Heart right ventricle (tissue), 16 donors: ENCODE measurements at regions not wholly inside any gene's neighbourhood (a gene's known extent, or its start where the extent isn't known, plus 50 kb on each side); places are given as distances from the start of the nearest gene placed in this dataset.

Experiments
- ATAC-seq, 8 donors: fragments of 200-7000 bp; cut with Tn5 transposase; one replicate each; pipeline ENCODE4 v1.9.1; 2020; ENCODE audit warnings: mild to moderate bottlenecking in 8 of 8, moderate library complexity in 8 of 8, moderate number of reproducible peaks in 1 of 8
- DNase-seq, 2 donors: peaks; one replicate each; pipeline ENCODE4 v3.0.0-alpha.2; 2020
- H3K27ac ChIP-seq, 10 donors: fragments of 200-600 bp; sonication (generic) in 2 of 10; one replicate each; pipeline versions ENCODE4 v1.5.0 to v1.8.0; 2020 to 2022; ENCODE audit warnings: mild to moderate bottlenecking in 3 of 10
- H3K27me3 ChIP-seq, 7 donors: fragments of 200-600 bp; one replicate each; pipeline ENCODE4 v1.8.0; 2021 to 2022; ENCODE audit warnings: mild to moderate bottlenecking in 2 of 7
- H3K36me3 ChIP-seq, 9 donors: fragments of 200-600 bp; sonication (generic) in 1 of 9; one replicate each; pipeline versions ENCODE4 v1.5.0 to v1.8.0; 2020 to 2022; ENCODE audit warnings: mild to moderate bottlenecking in 2 of 9
- H3K4me1 ChIP-seq, 9 donors: fragments of 200-600 bp; sonication (generic) in 1 of 9; one replicate each; pipeline versions ENCODE4 v1.5.0 to v1.8.0; 2020 to 2022; ENCODE audit warnings: mild to moderate bottlenecking in 4 of 9
- H3K4me3 ChIP-seq, 10 donors: fragments of 200-600 bp; sonication (generic) in 2 of 10; one replicate each; pipeline versions ENCODE4 v1.5.0 to v1.8.0; 2020 to 2022; ENCODE audit warnings: mild to moderate bottlenecking in 7 of 10, moderate library complexity in 2 of 10
- H3K9me3 ChIP-seq, 11 donors: fragments of 200-600 bp in 10 of 11; sonication (generic) in 2 of 11; one replicate each; pipeline versions ENCODE4 v1.5.0 to v1.8.0; 2013 to 2022; ENCODE audit warnings: mild to moderate bottlenecking in 2 of 11, control low read depth in 1 of 11, moderate library complexity in 1 of 11
- WGBS, 2 donors: extraction: QIAGEN DNeasy Blood & Tissue Kit; methylation state at CpG; one replicate each; pipeline ENCODE4 v1.1.7; 2013; ENCODE audit warnings: inconsistent platforms in 1 of 2; 5-methylcytosine and 5-hydroxymethylcytosine counted together
- intact Hi-C, 10 donors: fragments of 100-400 bp; cut with DNase I; formaldehyde crosslinking; loops; one replicate each; pipeline versions ENCODE4 v1.11.1 to v1.14.2; 2022
- TF ChIP-seq, protein P1 (sequence below), 9 donors: fragments of 200-600 bp; sonication (generic) in 2 of 9; IDR thresholded peaks; one replicate each; pipeline versions ENCODE4 v1.5.0 to v1.8.0; 2021 to 2022; ENCODE audit warnings: antibody characterized with exemption in 9 of 9, mild to moderate bottlenecking in 5 of 9, moderate library complexity in 1 of 9
- donor health status: Arrhythmogenic right ventricular cardiomyopathy.
- donor health status: ischemic (EF 13 %, LVEDD 7.1; RV severe dilation, severe dysfunction).
- donor health status: healthy with polysubstance abuse.
- donor health status: DM: no; HTN: yes; CAD: no.
- donor health status: DM: no; HTN: no; CAD: no.
- donor health status: ischemic (EF 25% LVEDD 6.9; RV normal size, moderate dysfunction).
- donor health status: ischemic (EF 25% LVEDD 5.7; RV mildly dilated, moderate dysfunction).
- donor health status: healthy.
- donor health status: DM: yes; HTN: yes; CAD: no.
- donor health status: Ischemic cardiomyopathy.
- donor health status: ischemic (EF 35%, LVEDD 5.7; RV mildly dilated, moderate dysfunction).
- donor health status: nonischemic (EF 11% LVEDD 7.7; RV severe dilation, severe dysfunction).
- donor health status: DM: yes; HTN: yes; CAD: no.
- donor health status: PGD.
- donor health status: ischemic (EF 29% LVEDD 5.4; RV normal size, mild dysfunction).
- donor health status: nonischemic (EF 23%, LVEDD 6.1; RV moderate dilation, normal function).

GRCh38 chr14:86802726-86803125 is 1190.3 kb downstream of the GALC start:
- intact Hi-C loops: no loop called here
- DNase-seq (no peak), ATAC-seq (no peak)
- Histone ChIP-seq H3K27me3 (no peaks in the 10 kb centered on the region), H3K4me3 (no peak overlapping the region), H3K9me3 (no peaks in the 10 kb centered on the region), H3K36me3 (no peaks in the 10 kb centered on the region), H3K27ac (no peak overlapping the region), H3K4me1 (peaks cover 0 to 11% (median 0%) of the 10 kb centered on the region in 9 donors)
- TF ChIP-seq, protein P1, sequence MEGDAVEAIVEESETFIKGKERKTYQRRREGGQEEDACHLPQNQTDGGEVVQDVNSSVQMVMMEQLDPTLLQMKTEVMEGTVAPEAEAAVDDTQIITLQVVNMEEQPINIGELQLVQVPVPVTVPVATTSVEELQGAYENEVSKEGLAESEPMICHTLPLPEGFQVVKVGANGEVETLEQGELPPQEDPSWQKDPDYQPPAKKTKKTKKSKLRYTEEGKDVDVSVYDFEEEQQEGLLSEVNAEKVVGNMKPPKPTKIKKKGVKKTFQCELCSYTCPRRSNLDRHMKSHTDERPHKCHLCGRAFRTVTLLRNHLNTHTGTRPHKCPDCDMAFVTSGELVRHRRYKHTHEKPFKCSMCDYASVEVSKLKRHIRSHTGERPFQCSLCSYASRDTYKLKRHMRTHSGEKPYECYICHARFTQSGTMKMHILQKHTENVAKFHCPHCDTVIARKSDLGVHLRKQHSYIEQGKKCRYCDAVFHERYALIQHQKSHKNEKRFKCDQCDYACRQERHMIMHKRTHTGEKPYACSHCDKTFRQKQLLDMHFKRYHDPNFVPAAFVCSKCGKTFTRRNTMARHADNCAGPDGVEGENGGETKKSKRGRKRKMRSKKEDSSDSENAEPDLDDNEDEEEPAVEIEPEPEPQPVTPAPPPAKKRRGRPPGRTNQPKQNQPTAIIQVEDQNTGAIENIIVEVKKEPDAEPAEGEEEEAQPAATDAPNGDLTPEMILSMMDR (IDR thresholded peaks at IDR 0.05): no peak
- 60 to 66% methylated on average over 2 of the region's 2 CpGs for WGBS, 2 donors

DNA sequence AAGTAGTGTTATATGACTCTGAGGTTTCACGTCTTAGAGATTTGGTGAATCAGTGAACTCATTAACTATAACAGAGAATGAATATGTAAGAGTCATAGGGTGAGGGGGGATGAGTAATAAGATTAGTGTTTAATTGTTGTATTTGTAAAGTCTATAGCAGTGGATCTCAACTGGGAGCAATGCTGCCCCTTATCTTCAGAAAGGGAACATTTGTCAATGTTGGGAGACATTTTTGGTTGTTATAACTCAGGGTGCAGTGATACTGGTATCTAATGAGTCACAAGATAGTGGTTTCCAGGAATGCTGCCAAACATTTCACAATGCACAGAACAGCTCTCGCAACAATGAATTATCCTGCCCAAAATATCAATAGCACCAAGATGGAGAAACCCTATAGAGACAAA is 1193.7 kb downstream of the GALC start:
- TF ChIP-seq, protein P1 (IDR thresholded peaks at IDR 0.05): no peak
- Histone ChIP-seq H3K36me3 (no peaks in the 10 kb centered on the region), H3K27ac (no peak overlapping the region), H3K4me3 (no peak overlapping the region), H3K4me1 (peaks cover 0 to 11% (median 0%) of the 10 kb centered on the region in 9 donors), H3K27me3 (no peaks in the 10 kb centered on the region), H3K9me3 (no peaks in the 10 kb centered on the region)
- ATAC-seq (peak in 2 of 8 donors; percentile 27 to 42), DNase-seq (no peak)
- 18 to 35% methylated on average over 2 of the region's 2 CpGs for WGBS, 2 donors
- intact Hi-C loops: no loop called here

- DNase-seq: no peak
Observed at GRCh38 chr14:86798330-86798729, 1194.7 kb downstream of the GALC start.

GRCh38 chr14:86797075-86797351 is 1196.0 kb downstream of the GALC start:
- H3K9me3 ChIP-seq: no peaks in the 10 kb centered on the region
- WGBS, 2 donors: 91 to 93% methylated on average over 2 of the region's 2 CpGs
- intact Hi-C loops: no loop called here
- no peaks in the 10 kb centered on the region for H3K27me3 ChIP-seq
- peaks cover 0 to 11% (median 0%) of the 10 kb centered on the region in 9 donors for H3K4me1 ChIP-seq
- no peaks in the 10 kb centered on the region for H3K36me3 ChIP-seq
- H3K4me3 ChIP-seq: no peak overlapping the region
- no peak for ATAC-seq
- no peak for DNase-seq
- no peak overlapping the region for H3K27ac ChIP-seq
- TF ChIP-seq, protein P1 (IDR thresholded peaks at IDR 0.05): no peak

More at GRCh38 chr14:86798330-86798729, 1194.7 kb downstream of the GALC start:
- no peaks in the 10 kb centered on the region for H3K9me3 ChIP-seq
- ATAC-seq: no peak
- no peaks in the 10 kb centered on the region for H3K36me3 ChIP-seq
- intact Hi-C loops: no loop called here
- no peak overlapping the region for H3K4me3 ChIP-seq
- H3K27ac ChIP-seq: no peak overlapping the region
- H3K4me1 ChIP-seq: peaks cover 0 to 11% (median 0%) of the 10 kb centered on the region in 9 donors
- H3K27me3 ChIP-seq: no peaks in the 10 kb centered on the region
- TF ChIP-seq, protein P1 (IDR thresholded peaks at IDR 0.05): no peak
